GM18909 (cell line): ENCODE measurements at regions not wholly inside any gene's neighbourhood (a gene's known extent, or its start where the extent isn't known, plus 50 kb on each side); places are given as distances from the start of the nearest gene placed in this dataset.
"Not testable (repeated sequence)": the region's sequence is repeated elsewhere in the genome, so short reads cannot be mapped to it uniquely, and the experiment has no call there.

ENCODE experiments used
- ATAC-seq: cut with Tn5 transposase; IDR thresholded peaks from one replicate; pipeline ENCODE4 v1.9.1; 2021; ENCODE audit warnings: mild to moderate bottlenecking; ENCODE audit not compliant: unreplicated experiment, poor library complexity

GRCh38 chrX:27404366-27404765 lies 58.8 kb downstream of the PPP4R3C start:
- ATAC-seq, result no peak

GRCh38 chrX:27399146-27399456 lies 64.0 kb downstream of the PPP4R3C start:
- ATAC-seq, result no peak

GRCh38 chrX:27391623-27392022 lies 71.5 kb downstream of the PPP4R3C start:
- no peak for ATAC-seq

GRCh38 chrX:27381419-27381818 lies 81.7 kb downstream of the PPP4R3C start:
- no peak for ATAC-seq

- ATAC-seq, result no peak
Measured at GRCh38 chrX:27380163-27380845, 82.8 kb downstream of the PPP4R3C start.

- no peak for ATAC-seq
Measured at GRCh38 chrX:27354021-27354420, 109.1 kb downstream of the PPP4R3C start.

- no peak for ATAC-seq
Measured at GRCh38 chrX:27350476-27350875, 112.7 kb downstream of the PPP4R3C start.

- ATAC-seq, result peak; percentile 65
Measured at GRCh38 chrX:27336466-27337091, 126.6 kb downstream of the PPP4R3C start.

- no peak for ATAC-seq
Measured at GRCh38 chrX:27321632-27322031, 141.5 kb downstream of the PPP4R3C start.

GRCh38 chrX:27309406-27309805 lies 153.7 kb downstream of the PPP4R3C start:
- ATAC-seq, result no peak

GRCh38 chrX:27307546-27307945 lies 155.6 kb downstream of the PPP4R3C start:
- no peak for ATAC-seq

- not testable (repeated sequence) for ATAC-seq
Measured at GRCh38 chrX:27292552-27292951, 170.6 kb downstream of the PPP4R3C start.

- no peak for ATAC-seq
Measured at GRCh38 chrX:27276751-27277150, 186.4 kb downstream of the PPP4R3C start.

- no peak for ATAC-seq
Measured at GRCh38 chrX:27254656-27255055, 208.5 kb downstream of the PPP4R3C start.

GRCh38 chrX:27251369-27251768 lies 211.8 kb downstream of the PPP4R3C start:
- ATAC-seq, result no peak

GRCh38 chrX:27242581-27242980 lies 220.6 kb downstream of the PPP4R3C start:
- no peak for ATAC-seq

- ATAC-seq, result no peak
Measured at GRCh38 chrX:27241981-27242380, 221.2 kb downstream of the PPP4R3C start.

- ATAC-seq, result not testable (repeated sequence)
Measured at GRCh38 chrX:27240042-27240441, 223.1 kb downstream of the PPP4R3C start.

GRCh38 chrX:27236681-27237080 lies 226.5 kb downstream of the PPP4R3C start:
- ATAC-seq, result no peak

GRCh38 chrX:27229721-27230120 lies 233.4 kb downstream of the PPP4R3C start:
- ATAC-seq, result no peak

GRCh38 chrX:27222661-27223060 lies 240.5 kb downstream of the PPP4R3C start:
- no peak for ATAC-seq

GRCh38 chrX:27186671-27187070 lies 276.5 kb downstream of the PPP4R3C start:
- ATAC-seq, result peak; percentile 75
